Dermis microvascular lymphatic vessel endothelial cell (primary cell): ENCODE measurements at regions not wholly inside any gene's neighbourhood (a gene's known extent, or its start where the extent isn't known, plus 50 kb on each side); places are given as distances from the start of the nearest gene placed in this dataset.

Source experiments
- DNase-seq, 2 donors: peaks; one replicate each; pipeline versions ENCODE4 v3.0.0 to v3.0.0-alpha.2; 2010; ENCODE audit warnings: low read depth in 2 of 2

DNA sequence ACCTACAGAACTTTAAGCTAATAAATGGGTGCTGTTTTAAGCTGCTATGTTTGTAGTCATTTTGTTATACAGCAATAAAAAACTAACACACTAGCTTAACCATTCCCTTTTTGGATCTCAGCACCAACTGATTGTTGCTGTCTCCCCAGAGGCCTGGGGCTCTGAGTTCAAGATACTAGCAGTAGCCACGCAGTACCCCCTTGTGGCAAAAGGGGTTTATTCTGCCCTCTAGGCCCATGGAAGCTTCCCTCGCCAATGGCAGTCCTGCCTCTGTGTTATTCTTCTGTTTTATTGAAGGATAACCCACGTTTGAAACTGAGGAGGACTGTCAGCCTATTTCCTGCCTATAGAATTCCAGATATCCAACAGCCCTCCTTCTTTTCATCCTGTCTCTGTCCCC is 455.3 kb upstream of the ATP2B1 start:
- DNase-seq, result no peak

GRCh38 chr12:90153827-90154226 is 445.2 kb upstream of the ATP2B1 start:
- DNase-seq, result no peak

- no peak for DNase-seq
Measured at GRCh38 chr12:90152897-90153624, 444.4 kb upstream of the ATP2B1 start.

GRCh38 chr12:90151491-90152015 is 442.9 kb upstream of the ATP2B1 start:
- DNase-seq, result no peak

DNA sequence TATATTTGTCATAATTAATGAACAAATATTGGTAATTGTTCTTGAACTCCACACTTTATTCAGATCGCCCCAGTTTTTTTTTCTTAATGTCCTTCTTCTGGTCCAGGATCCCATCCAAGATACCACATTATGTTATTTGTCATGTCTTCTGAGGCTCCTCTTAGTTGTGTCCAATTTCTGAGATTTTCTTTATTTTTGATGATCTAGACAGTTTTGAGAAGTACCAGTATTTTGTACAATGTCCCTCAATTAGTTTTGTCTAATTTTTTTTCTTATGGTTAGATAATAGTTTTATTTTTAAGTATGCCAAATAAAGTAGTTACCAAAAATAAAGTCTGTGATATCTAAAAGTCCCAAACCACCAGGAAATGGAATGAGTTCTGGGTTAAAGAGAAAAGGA is 440.8 kb upstream of the ATP2B1 start:
- no peak for DNase-seq

DNA sequence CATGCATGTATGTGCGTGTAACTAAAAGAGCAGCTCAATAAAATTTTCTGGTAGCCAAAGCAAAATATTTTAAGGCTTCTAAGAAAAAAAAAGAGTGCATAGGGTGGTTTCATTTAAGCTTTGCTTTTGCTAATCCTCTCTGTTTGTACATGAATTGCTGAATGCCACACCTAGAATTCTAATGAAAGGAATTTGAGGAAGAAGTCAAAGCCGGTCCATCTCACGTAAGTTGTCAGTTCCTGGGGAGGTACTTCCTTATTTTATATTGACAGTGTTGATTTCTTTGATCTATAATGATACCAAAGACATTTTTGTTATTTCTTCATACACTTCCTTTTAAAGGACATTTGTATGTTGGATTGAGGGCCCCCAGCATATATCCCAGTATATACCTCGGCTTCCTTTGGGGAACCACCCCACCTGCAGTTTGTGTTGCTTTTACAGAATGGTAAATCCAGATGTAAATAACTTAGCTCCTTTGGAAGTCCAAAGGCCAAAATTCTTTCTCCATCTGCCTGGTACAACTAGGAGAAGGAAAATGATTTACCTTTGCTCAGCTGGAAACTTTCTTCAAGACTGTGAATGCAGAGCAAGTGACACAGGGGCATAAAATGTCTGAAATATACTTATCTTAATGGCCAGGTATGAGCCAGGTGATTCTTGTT is 420.9 kb upstream of the ATP2B1 start:
- no peak for DNase-seq

DNA sequence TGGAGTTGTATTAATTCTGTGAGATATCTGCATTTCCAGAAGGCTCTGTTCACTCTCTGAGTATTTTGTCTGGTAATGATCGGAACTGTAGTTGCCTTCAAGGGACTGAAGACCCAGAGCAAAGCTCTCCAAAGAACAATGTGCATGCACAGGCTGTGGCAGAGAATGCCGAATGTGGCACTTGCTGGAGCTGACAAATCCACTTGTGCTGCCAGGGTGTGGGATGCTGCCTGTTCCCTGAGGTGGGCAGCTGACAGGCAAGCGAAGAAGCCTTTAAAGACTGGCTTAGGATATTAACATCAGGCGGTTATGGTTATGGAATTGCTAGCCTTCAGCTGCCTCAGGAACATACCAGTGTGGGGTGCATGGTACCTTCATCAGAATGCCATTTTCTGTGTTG is 419.9 kb upstream of the ATP2B1 start:
- no peak for DNase-seq

GRCh38 chr12:90126125-90126524 is 417.5 kb upstream of the ATP2B1 start:
- no peak for DNase-seq

DNA sequence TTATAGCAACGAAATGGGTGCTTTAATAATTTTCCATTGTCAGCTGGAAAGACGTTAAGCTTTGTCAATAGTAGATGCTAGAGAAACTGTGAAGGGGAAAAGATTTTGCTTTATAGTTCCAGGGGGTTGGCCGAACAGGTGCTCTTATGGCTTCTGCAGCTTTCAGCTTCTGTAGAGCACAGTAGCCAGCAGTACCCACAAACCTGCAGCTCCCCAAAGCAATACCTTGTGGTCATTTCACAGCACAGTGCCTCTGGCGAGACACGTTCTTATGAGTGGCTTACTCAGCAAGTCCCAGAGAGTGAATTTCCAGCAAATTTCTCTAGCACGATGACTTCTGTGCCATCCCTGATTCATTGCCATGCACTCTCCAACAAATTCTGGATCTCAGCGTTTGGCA is 416.3 kb upstream of the ATP2B1 start:
- no peak for DNase-seq

DNA sequence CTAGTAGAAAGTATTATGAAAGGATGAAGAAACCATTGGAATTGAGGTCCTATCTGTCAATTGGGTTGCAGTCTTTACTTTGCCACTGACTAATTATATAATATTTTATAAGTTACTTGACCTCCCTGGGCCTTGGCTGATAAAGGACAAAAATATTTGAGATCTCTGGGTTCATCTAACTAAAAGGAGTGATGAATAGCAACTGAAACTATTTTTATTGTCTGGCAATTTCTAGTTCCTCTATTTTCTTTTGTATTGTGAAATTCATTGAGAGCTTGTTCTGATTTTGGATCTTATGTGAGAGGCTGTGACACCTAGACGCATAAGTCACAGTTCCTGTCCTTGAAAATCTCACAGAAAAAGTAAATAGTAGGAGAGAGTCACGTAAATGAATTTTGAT is 415.7 kb upstream of the ATP2B1 start:
- no peak for DNase-seq

DNA sequence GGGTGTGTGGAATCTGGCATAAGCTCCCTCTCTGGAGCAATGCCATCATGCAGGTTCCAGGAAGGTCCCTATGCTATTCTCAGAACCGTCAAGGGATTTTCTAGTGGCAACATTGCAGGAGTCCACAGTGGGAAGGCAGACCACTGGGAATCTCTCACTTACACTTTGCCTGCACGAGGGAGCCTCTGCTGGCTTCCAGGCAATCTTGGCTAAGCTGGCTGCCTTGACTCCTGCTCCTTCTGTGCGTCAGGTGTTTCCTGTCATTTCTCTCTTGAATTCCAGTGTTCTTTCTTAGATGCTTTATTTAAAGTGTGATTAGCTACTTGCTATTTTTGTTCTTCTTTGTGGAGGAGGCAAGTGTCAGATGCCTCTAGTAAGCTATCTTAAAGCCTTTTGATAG is 414.0 kb upstream of the ATP2B1 start:
- DNase-seq, result peak in 1 of 2 donors; percentile 62

- DNase-seq, result no peak
Measured at GRCh38 chr12:90120627-90121026, 412.0 kb upstream of the ATP2B1 start.

- DNase-seq, result no peak
Measured at GRCh38 chr12:90112666-90113065, 404.0 kb upstream of the ATP2B1 start.

DNA sequence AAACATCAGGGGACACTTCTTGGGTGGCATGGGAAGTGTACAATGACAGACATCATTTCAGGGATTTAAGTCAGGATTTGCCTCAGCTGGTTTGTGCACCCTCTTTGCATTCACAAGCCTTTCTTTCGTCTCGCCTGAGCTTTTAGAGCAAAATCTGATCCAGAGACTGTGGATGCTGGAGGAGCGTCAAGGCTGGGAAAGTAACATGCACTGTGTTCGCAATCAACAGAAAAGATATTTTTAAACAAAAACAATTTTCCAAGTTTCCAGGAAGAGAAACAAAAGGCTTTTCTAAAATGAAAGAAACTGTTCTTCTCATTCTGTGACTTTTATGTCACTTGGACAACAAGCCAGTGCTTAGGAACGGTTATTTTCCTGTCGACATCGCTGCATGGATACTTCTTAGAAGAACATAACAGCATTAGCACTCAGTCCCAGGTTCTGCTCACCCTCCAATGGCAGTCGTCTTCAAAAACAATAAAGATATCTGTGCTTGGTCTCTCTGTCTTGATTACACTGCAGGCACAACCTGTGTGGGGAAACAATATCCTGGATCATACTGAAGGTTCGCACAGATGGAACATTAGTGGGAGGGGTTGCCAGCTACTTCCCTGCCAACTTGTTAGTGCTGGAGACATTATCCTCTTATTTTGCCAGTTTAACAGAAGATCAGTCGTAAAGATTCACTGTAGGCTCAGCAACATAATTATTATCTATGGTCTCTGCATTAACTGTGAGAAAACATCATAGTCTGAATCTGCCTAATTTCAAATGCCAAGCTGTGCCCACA is 403.3 kb upstream of the ATP2B1 start:
- DNase-seq, result peak in 1 of 2 donors; percentile 14

- DNase-seq, result no peak
Measured at GRCh38 chr12:90106568-90106967, 397.9 kb upstream of the ATP2B1 start.

GRCh38 chr12:90102957-90103652 is 394.5 kb upstream of the ATP2B1 start:
- peak; percentile 31 to 66 for DNase-seq

DNA sequence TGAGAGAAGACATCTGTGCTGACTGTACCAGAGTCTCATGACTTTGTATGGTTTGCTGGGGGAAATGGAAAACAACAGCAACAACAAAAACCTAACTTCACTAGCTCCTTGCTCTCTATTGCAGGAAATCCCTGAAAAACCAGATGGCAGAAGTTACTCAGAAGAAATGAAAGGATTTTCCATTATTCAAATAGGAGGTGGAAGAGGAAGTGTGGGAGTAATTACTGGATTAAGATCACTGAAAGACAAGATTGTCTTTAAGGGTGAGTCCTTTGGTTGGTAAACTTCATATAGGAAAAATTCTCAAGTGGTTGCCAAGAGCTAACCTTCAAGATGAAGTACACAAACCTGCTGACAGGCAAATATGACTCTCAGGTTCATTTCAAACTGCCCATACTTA is 391.9 kb upstream of the ATP2B1 start:
- DNase-seq, result peak in 1 of 2 donors; percentile 46

DNA sequence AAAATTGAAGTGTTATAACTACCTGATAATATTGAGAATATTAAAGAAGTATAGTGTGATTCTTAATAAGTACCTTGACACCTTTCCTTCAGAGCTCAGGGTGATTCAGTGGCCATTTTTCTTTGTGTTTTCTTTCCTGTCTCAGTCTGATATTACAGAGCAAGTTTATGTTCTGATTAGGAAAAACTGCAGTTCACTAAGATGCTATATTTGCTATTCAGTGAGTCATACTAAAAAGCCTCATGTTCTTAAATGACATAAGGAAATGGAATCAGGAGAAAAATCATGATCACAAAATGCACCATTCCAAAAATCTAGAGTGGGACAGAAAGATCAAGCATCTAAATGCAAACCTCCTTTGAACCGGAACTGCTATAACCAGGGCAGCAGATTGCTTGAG is 390.6 kb upstream of the ATP2B1 start:
- DNase-seq, result peak in 1 of 2 donors; percentile 15

DNA sequence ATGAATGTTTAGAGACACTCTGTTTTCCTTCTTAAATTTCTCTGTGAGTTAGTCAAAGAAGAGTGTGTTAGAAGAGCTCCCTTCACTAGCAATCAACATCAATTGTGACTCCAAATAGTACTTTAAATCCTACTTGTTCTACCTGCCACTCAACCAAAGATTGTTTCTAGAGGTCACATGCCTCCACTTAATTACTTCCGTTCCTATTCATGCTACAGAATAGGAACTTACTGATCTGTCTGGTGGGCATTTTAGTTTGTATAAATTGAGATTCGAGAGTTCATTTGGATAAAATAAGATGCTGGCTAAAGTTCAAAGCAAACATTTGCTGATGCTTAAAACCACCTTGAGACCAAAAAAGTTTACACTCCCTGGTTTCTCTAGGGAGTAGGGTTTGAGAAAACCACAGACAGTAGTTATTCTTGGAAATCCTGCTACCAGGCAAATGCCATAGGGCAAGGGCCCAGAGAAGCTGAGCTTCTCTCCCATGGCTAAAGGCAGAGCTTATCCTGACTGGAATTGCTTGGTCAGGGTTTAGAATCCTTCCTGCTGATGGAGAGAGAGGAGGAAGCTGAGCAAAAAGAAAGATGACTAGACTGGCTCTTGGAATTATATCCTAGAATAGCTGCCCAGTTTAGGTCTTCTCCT is 389.6 kb upstream of the ATP2B1 start:
- no peak for DNase-seq

- DNase-seq, result no peak
Measured at GRCh38 chr12:90091809-90092208, 383.2 kb upstream of the ATP2B1 start.
